GM23248 (cell line): ENCODE measurements at regions not wholly inside any gene's neighbourhood (a gene's known extent, or its start where the extent isn't known, plus 50 kb on each side); places are given as distances from the start of the nearest gene placed in this dataset.
A peak's percentile ranks its signal among the peaks of the same experiment; 100 is the strongest.

ENCODE experiments used
- DNase-seq: peaks from one replicate; pipeline ENCODE4 v3.0.0-alpha.2; 2015
- H2AFZ ChIP-seq: fragments of 200-600 bp; sonication (generic); 2 replicates; pipeline ENCODE4 v1.6.1; 2016; ENCODE audit warnings: antibody characterized with exemption
- H3F3A ChIP-seq: fragments of 200-600 bp; sonication (generic); 2 replicates; pipeline ENCODE4 v1.6.1; 2016; ENCODE audit warnings: mild to moderate bottlenecking, antibody characterized with exemption, mixed run types; ENCODE audit not compliant: insufficient read depth
- H3K27ac ChIP-seq: fragments of 200-600 bp; sonication (generic); 2 replicates; pipeline ENCODE4 v1.5.1; 2016; ENCODE audit warnings: mild to moderate bottlenecking
- H3K27me3 ChIP-seq: fragments of 200-600 bp; sonication (generic); replicated peaks from 2 replicates; pipeline ENCODE4 v1.6.1; 2016; ENCODE audit warnings: mild to moderate bottlenecking; ENCODE audit not compliant: insufficient read depth
- H3K36me3 ChIP-seq: fragments of 200-600 bp; sonication (generic); 2 replicates; pipeline ENCODE4 v1.6.1; 2016; ENCODE audit warnings: low read depth, mild to moderate bottlenecking
- H3K4me1 ChIP-seq: fragments of 200-600 bp; sonication (generic); 2 replicates; pipeline ENCODE4 v1.6.1; 2016; ENCODE audit warnings: mild to moderate bottlenecking; ENCODE audit not compliant: insufficient read depth
- H3K4me2 ChIP-seq: fragments of 200-600 bp; sonication (generic); one replicate; pipeline ENCODE4 v1.6.1; 2016; ENCODE audit warnings: mild to moderate bottlenecking; ENCODE audit not compliant: unreplicated experiment
- H3K4me3 ChIP-seq: fragments of 200-600 bp; sonication (generic); 2 replicates; pipeline ENCODE4 v1.5.1; 2016; ENCODE audit warnings: mild to moderate bottlenecking
- H3K79me2 ChIP-seq: fragments of 200-600 bp; sonication (generic); 2 replicates; pipeline ENCODE4 v1.6.1; 2016; ENCODE audit warnings: mild to moderate bottlenecking; ENCODE audit not compliant: insufficient read depth
- H3K9ac ChIP-seq: fragments of 200-600 bp; sonication (generic); 2 replicates; pipeline ENCODE4 v1.6.1; 2016; ENCODE audit warnings: mild to moderate bottlenecking
- H3K9me2 ChIP-seq: fragments of 200-600 bp; sonication (generic); 2 replicates; pipeline ENCODE4 v1.6.1; 2016; ENCODE audit warnings: mixed run types, mild to moderate bottlenecking, moderate library complexity; ENCODE audit not compliant: insufficient read depth
- H3K9me3 ChIP-seq: fragments of 200-600 bp; sonication (generic); one replicate; pipeline ENCODE4 v1.6.1; 2017; ENCODE audit warnings: low read depth
- H4K20me1 ChIP-seq: fragments of 200-600 bp; sonication (generic); 2 replicates; pipeline ENCODE4 v1.6.0; 2016; ENCODE audit not compliant: insufficient read depth
- EZH2 ChIP-seq: fragments of 200-600 bp; sonication (generic); IDR thresholded peaks from 2 replicates; pipeline ENCODE4 v1.6.1; 2018; ENCODE audit warnings: antibody characterized with exemption, mild to moderate bottlenecking; ENCODE audit not compliant: insufficient read depth, poor library complexity, severe bottlenecking
- EZH2phosphoT487 ChIP-seq: fragments of 200-600 bp; sonication (generic); IDR thresholded peaks from 2 replicates; pipeline ENCODE4 v1.6.1; 2018; ENCODE audit warnings: antibody characterized with exemption, moderate library complexity, mild to moderate bottlenecking, low read depth; ENCODE audit not compliant: insufficient read depth
- WGBS, 2 experiments: methylation state at CpG; one replicate each; pipeline ENCODE4 v1.1.6; 2015 to 2017; ENCODE audit warnings: low lambda C conversion rate in 2 of 2, low coverage in 1 of 2; ENCODE audit errors: missing lambda C conversion rate in 2 of 2; 5-methylcytosine and 5-hydroxymethylcytosine counted together
- in situ Hi-C: fragments of 300-500 bp; cut with MboI; formaldehyde crosslinking; loops from 2 replicates; pipeline ENCODE4 v1.15.0; 2020

DNA sequence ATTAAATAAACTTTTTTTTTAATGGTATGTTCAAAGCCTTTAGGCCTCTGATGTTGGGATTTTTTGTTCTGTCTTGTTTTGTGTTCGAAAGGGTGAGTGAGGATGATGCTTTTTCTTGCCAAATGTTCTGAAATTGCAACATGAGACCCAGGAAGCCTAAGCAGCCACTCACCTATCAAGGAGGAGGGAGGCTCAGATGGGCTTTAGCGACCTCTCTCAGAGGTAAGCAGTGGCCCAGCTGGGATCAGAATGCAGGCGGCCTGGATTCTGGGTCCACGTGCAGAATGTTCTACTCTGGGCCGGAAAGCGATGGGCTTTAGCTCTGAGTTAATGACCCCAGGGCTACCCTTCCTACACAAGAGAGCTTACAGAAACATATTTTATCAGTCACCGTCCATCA, 386.6 kb downstream of the SOX9 start:
- H3K79me2 ChIP-seq, result peaks cover 73% of the 10 kb centered on the region
- H3K27ac ChIP-seq, result no peak overlapping the region
- no peaks in the 10 kb centered on the region for H3K9me3 ChIP-seq
- H3K4me3 ChIP-seq, result no peak overlapping the region
- WGBS, 2 experiments, result 94 to 95% methylated on average over 7 of the region's 7 CpGs
- no peaks in the 10 kb centered on the region for H3K27me3 ChIP-seq
- H4K20me1 ChIP-seq, result no peaks in the 10 kb centered on the region
- no peaks in the 10 kb centered on the region for H3K9me2 ChIP-seq
- H3K4me1 ChIP-seq, result peaks cover 10% of the 10 kb centered on the region
- H2AFZ ChIP-seq, result no peak overlapping the region
- no peak for TF ChIP-seq EZH2
- TF ChIP-seq EZH2phosphoT487, result no peak
- DNase-seq, result no peak
- in situ Hi-C loops, result loop anchor here (25.0 kb wide), 1 partner anchor 370 kb away; no protein-coding TSS in a partner anchor
- H3K4me2 ChIP-seq, result no peak overlapping the region
- H3F3A ChIP-seq, result peaks cover 8% of the 10 kb centered on the region; the same call in 1 of the 2 replicates
- H3K9ac ChIP-seq, result no peak overlapping the region
- H3K36me3 ChIP-seq, result no peaks in the 10 kb centered on the region

GRCh38 chr17:72510351-72511016, 389.7 kb downstream of the SOX9 start:
- H3K79me2 ChIP-seq, result peaks cover 74% of the 10 kb centered on the region
- 43 to 59% methylated on average over 3 of the region's 3 CpGs for WGBS, 2 experiments
- no peaks in the 10 kb centered on the region for H3K9me2 ChIP-seq
- no peaks in the 10 kb centered on the region for H4K20me1 ChIP-seq
- H2AFZ ChIP-seq, result peak overlapping the region; percentile 27
- peak; percentile 7 for DNase-seq
- no peaks in the 10 kb centered on the region for H3K36me3 ChIP-seq
- in situ Hi-C loops, result loop anchor here (25.0 kb wide), 1 partner anchor 373 kb away; no protein-coding TSS in a partner anchor
- TF ChIP-seq EZH2, result no peak
- TF ChIP-seq EZH2phosphoT487, result no peak
- H3K4me3 ChIP-seq, result no peak overlapping the region
- no peaks in the 10 kb centered on the region for H3F3A ChIP-seq
- peaks cover 9% of the 10 kb centered on the region for H3K4me1 ChIP-seq
- H3K27ac ChIP-seq, result no peak overlapping the region
- H3K9ac ChIP-seq, result no peak overlapping the region
- H3K9me3 ChIP-seq, result no peaks in the 10 kb centered on the region
- H3K4me2 ChIP-seq, result no peak overlapping the region
- H3K27me3 ChIP-seq, result no peaks in the 10 kb centered on the region

DNA sequence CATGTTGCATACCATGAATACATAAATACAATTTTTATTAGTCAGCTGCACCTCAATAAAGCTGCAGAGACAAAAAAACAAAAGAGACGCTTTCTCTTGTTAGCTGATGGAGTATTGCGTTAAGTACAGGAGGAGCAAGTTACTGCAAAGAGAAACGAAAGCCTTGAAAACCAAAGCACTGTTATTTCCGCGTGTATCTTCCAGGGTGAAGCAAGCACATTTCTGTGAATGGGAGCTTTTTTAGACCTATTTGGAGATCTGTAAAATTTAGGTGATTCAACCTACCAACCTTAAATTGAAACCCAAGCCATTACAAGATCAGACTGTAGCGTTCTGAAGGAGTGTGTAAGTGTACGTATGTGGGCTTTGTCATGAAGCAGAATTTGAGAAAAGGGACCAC, 390.4 kb downstream of the SOX9 start:
- Histone ChIP-seq H3K4me3 (no peak overlapping the region), H3K36me3 (no peaks in the 10 kb centered on the region), H3K4me1 (peaks cover 12% of the 10 kb centered on the region), H3K27me3 (no peaks in the 10 kb centered on the region), H2AFZ (no peak overlapping the region), H3F3A (no peaks in the 10 kb centered on the region), H3K4me2 (no peak overlapping the region), H3K9ac (no peak overlapping the region), H3K27ac (no peak overlapping the region), H3K9me2 (no peaks in the 10 kb centered on the region), H3K9me3 (no peaks in the 10 kb centered on the region), H3K79me2 (peaks cover 73% of the 10 kb centered on the region), H4K20me1 (no peaks in the 10 kb centered on the region)
- 97% methylated on average over 7 of the region's 7 CpGs for WGBS, 2 experiments
- in situ Hi-C loops, result loop anchor here (25.0 kb wide), 1 partner anchor 374 kb away; no protein-coding TSS in a partner anchor
- TF ChIP-seq EZH2phosphoT487 (no peak), EZH2 (no peak)
- no peak for DNase-seq

GRCh38 chr17:72511874-72512273, 391.1 kb downstream of the SOX9 start:
- 69 to 77% methylated on average over 3 of the region's 3 CpGs for WGBS, 2 experiments
- H3K36me3 ChIP-seq, result no peaks in the 10 kb centered on the region
- no peaks in the 10 kb centered on the region for H3K9me3 ChIP-seq
- H3K27ac ChIP-seq, result no peak overlapping the region
- no peak overlapping the region for H3K9ac ChIP-seq
- no peak overlapping the region for H3K4me3 ChIP-seq
- H3K9me2 ChIP-seq, result no peaks in the 10 kb centered on the region
- H3K4me1 ChIP-seq, result peaks cover 12% of the 10 kb centered on the region
- DNase-seq, result no peak
- no peaks in the 10 kb centered on the region for H4K20me1 ChIP-seq
- H3K27me3 ChIP-seq, result no peaks in the 10 kb centered on the region
- no peak overlapping the region for H2AFZ ChIP-seq
- no peaks in the 10 kb centered on the region for H3F3A ChIP-seq
- peaks cover 75% of the 10 kb centered on the region for H3K79me2 ChIP-seq
- no peak for TF ChIP-seq EZH2phosphoT487
- TF ChIP-seq EZH2, result no peak
- in situ Hi-C loops, result loop anchor here (25.0 kb wide), 1 partner anchor 375 kb away; no protein-coding TSS in a partner anchor
- no peak overlapping the region for H3K4me2 ChIP-seq
